Thoracic aorta (tissue), 2 donors: ENCODE measurements at regions not wholly inside any gene's neighbourhood (a gene's known extent, or its start where the extent isn't known, plus 50 kb on each side); places are given as distances from the start of the nearest gene placed in this dataset.
A peak's percentile ranks its signal among the peaks of the same experiment; 100 is the strongest.

Experiments
- ATAC-seq: fragments of 150-250 bp; one replicate; pipeline ENCODE4 v1.8.0; 2017; ENCODE audit warnings: low read depth; ENCODE audit not compliant: insufficient number of reproducible peaks, low FRiP score
- DNase-seq: peaks from one replicate; pipeline ENCODE4 v3.0.0-alpha.2; 2020; ENCODE audit warnings: low spot score
- H3K27ac ChIP-seq, 2 donors: fragments of 200-600 bp; sonication (generic); 1 replicate in 1 of 2; 2 replicates in 1 of 2; pipeline ENCODE4 v1.5.1; 2016; ENCODE audit warnings: mild to moderate bottlenecking in 2 of 2, moderate library complexity in 2 of 2
- H3K27me3 ChIP-seq: fragments of 200-600 bp; sonication (generic); replicated peaks from 2 replicates; pipeline ENCODE4 v1.6.0; 2016; ENCODE audit warnings: mild to moderate bottlenecking; ENCODE audit not compliant: insufficient read depth
- H3K36me3 ChIP-seq: fragments of 200-600 bp; sonication (generic); one replicate; pipeline ENCODE4 v1.5.1; 2016
- H3K4me1 ChIP-seq, 2 donors: fragments of 200-600 bp; sonication (generic); 1 replicate in 1 of 2; 2 replicates in 1 of 2; pipeline versions ENCODE4 v1.5.1 to v1.6.0; 2016; ENCODE audit warnings: low read depth in 2 of 2, mild to moderate bottlenecking in 1 of 2; ENCODE audit not compliant: control insufficient read depth in 1 of 2
- H3K4me3 ChIP-seq: fragments of 200-600 bp; sonication (generic); 2 replicates; pipeline ENCODE4 v1.5.1; 2016; ENCODE audit warnings: mild to moderate bottlenecking
- H3K9me3 ChIP-seq: fragments of 200-600 bp; sonication (generic); 2 replicates; pipeline ENCODE4 v1.5.1; 2016
- CTCF ChIP-seq: fragments of 200-600 bp; sonication (generic); IDR thresholded peaks from one replicate; pipeline ENCODE4 v1.5.1; 2019; ENCODE audit warnings: antibody characterized with exemption

GRCh38 chr11:31977343-31977742 is 113.5 kb upstream of the RCN1 start:
- Histone ChIP-seq H3K9me3 (no peaks in the 10 kb centered on the region), H3K4me3 (no peak overlapping the region), H3K36me3 (no peaks in the 10 kb centered on the region), H3K27me3 (no peaks in the 10 kb centered on the region), H3K27ac (no peak overlapping the region), H3K4me1 (no peaks in the 10 kb centered on the region)
- no peak for TF ChIP-seq CTCF
- DNase-seq (no peak), ATAC-seq (no peak)

GRCh38 chr11:31974366-31975136 is 116.3 kb upstream of the RCN1 start:
- Histone ChIP-seq H3K27ac (no peak overlapping the region), H3K4me1 (no peaks in the 10 kb centered on the region), H3K4me3 (no peak overlapping the region), H3K36me3 (no peaks in the 10 kb centered on the region), H3K9me3 (no peaks in the 10 kb centered on the region), H3K27me3 (no peaks in the 10 kb centered on the region)
- TF ChIP-seq CTCF = no peak
- ATAC-seq = no peak
- DNase-seq = no peak

GRCh38 chr11:31973172-31973571 is 117.7 kb upstream of the RCN1 start:
- Histone ChIP-seq H3K4me3 (no peak overlapping the region), H3K36me3 (no peaks in the 10 kb centered on the region), H3K4me1 (no peaks in the 10 kb centered on the region), H3K9me3 (no peaks in the 10 kb centered on the region), H3K27ac (no peak overlapping the region), H3K27me3 (no peaks in the 10 kb centered on the region)
- no peak for TF ChIP-seq CTCF
- DNase-seq = no peak
- no peak for ATAC-seq

GRCh38 chr11:31972623-31973022 is 118.3 kb upstream of the RCN1 start:
- ATAC-seq = peak; percentile 12
- Histone ChIP-seq H3K27ac (no peak overlapping the region), H3K27me3 (no peaks in the 10 kb centered on the region), H3K4me3 (no peak overlapping the region), H3K36me3 (no peaks in the 10 kb centered on the region), H3K9me3 (no peaks in the 10 kb centered on the region), H3K4me1 (no peaks in the 10 kb centered on the region)
- DNase-seq = no peak
- no peak for TF ChIP-seq CTCF

GRCh38 chr11:31969359-31969702 is 121.5 kb upstream of the RCN1 start:
- Histone ChIP-seq H3K9me3 (no peaks in the 10 kb centered on the region), H3K4me1 (no peaks in the 10 kb centered on the region), H3K27ac (no peak overlapping the region), H3K4me3 (no peak overlapping the region), H3K36me3 (no peaks in the 10 kb centered on the region), H3K27me3 (no peaks in the 10 kb centered on the region)
- no peak for DNase-seq
- no peak for TF ChIP-seq CTCF
- ATAC-seq = no peak
